NCI-H1105 treated with DMSO at 0.1 percent for 48 hours (cell line): ENCODE measurements at regions not wholly inside any gene's neighbourhood (a gene's known extent, or its start where the extent isn't known, plus 50 kb on each side); places are given as distances from the start of the nearest gene placed in this dataset.

Experiments
- DNase-seq: peaks from one replicate; lab custom pipeline; 2025; lab: John Stamatoyannopoulos, UW

DNA sequence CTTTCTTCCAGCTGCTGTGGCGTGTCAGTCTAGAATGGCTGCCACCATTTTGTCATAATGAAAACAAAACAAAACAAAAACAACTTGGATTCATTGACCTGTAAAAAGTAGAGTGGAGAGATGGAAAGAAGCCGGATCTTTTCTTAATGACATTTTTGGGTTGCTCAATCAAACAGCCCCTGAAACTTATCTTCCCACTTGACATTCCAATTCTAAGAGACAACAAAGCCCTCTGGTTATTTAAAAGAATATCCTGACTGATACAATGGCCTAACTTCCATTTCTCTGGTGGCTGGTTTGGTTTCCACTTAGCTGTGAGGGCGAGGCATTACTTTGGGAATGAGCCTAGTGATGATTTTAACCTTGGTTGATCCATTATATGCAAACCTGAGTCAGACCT lies 123.7 kb downstream of the AQP4 start:
- no peak for DNase-seq

DNA sequence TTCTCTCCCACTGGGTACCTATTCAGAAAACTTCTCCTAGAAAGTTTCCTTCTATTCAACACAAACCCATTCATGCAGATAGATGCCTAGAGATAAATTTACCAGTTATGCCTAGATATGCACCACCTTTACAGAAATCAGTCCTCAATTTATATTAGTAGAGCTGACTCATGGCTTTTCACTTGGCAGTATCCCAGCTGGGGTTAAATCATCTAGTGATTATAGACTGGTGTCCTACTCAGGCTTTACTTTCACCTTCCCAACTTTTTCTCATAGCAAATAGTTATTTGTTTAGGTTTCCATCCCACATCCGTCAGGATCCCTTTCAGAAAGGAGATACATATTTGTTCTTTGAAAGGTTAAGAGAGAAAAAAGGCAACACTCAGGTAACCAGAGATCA lies 124.5 kb downstream of the AQP4 start:
- no peak for DNase-seq

DNA sequence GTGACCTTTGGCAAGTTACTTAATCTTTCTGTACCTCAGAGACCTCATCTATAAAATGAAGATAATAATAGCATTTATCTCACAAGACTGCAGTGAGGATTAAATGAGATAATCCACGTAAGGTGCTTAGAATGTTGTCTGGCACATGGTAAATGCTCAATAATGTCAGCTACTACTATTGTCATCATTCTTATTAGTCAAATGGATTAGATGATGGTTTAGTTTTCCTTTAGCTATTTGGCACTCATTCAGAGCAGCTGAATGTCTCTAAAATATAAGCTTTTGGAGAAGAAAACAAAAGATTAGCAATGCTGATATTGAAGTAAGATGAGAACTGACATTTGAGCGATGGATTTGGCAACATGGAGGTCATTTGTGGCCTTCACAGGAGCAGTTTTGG lies 125.1 kb downstream of the AQP4 start:
- DNase-seq, result no peak

DNA sequence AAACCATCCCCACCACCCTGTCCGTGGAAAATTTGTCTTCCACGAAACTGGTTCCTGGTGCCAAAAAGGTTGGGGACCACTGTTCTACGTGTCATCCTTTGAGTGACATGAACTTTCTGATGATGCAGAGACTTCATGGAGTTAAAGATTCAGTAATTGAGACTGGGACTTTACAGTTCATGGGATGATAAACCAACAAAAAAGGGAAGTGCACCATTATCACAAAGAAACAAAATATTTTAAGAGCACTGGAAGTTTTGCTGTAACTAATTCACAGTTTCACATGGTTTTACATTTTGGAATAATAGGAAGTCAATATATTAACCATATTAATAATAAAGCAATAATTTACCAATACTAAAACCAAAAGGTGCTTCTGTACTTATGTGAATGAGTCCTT lies 126.8 kb downstream of the AQP4 start:
- no peak for DNase-seq

DNA sequence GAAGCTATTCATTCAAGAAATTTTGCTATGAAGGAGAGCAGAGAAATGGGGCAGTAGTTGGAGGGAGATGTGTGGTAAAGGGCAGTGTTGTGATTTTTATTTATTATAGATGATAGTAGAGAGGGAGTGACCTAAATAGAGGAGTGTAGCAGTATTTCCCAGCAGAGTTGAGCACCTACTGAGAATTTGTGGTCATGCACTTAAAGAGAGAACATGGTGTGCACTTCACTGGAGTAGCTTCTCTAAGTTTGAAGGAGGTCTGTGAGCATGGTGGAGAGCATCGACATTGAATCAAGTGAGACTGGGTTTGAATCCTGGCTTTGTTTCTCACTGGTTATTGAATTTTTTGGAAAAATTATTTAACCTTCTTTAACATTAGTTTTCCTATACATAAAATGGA lies 129.2 kb downstream of the AQP4 start:
- no peak for DNase-seq

DNA sequence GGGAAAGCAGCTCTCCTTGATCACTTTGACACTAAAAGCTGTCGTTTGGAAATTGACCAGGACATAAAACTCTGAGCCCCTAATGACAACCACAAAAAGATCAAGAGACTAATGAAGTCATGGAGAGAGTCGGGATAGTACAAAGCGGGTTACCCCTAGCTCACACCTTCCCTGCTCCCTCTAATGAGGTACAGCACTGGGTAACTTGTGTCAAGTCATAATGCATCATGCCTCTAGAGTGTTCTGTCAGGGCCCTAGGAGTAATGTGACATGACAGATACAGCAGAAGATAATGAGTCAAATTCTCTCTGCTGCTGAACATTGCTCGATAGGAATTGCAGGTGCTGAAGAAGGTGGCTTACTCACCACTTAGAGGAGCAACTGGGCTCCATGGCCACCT lies 130.7 kb downstream of the AQP4 start:
- no peak for DNase-seq

DNA sequence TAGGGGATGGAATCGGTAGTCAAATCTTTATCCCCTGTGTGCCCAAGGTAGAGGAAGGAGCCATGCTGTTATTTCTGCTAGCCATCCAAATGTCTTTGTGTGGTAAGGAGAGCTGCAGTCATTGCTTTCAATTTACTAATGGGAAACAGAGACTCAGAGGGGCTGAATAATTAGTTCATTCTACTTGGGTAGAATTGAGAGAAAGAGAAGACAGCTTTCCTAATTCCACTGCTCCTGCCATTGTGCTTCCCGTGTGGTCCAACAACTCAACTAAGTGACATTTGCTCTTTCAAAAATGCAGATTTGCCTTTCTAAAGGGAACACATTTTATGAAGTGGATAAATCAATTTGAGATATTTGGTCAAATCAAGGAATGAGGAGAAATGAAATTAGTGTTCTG lies 136.1 kb downstream of the AQP4 start:
- no peak for DNase-seq

DNA sequence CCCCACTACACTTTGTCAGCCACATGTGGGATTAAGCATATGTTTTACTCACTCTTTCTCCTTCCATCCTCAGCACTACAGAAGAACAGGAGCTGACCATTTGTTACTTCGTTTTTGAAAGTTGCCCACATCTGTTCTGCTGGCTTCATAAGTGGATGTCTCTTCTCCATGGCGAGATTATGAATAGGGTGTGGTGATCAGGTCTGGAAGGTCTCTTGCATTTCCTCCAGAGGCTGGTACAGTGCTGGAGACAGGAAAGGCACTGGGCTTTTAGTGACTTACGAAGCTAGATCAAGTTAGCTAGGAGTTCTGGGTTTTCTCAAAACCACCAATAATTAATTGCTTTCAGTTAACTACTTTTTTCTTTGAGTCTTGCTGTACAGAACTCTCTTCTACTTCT lies 136.5 kb downstream of the AQP4 start:
- no peak for DNase-seq

DNA sequence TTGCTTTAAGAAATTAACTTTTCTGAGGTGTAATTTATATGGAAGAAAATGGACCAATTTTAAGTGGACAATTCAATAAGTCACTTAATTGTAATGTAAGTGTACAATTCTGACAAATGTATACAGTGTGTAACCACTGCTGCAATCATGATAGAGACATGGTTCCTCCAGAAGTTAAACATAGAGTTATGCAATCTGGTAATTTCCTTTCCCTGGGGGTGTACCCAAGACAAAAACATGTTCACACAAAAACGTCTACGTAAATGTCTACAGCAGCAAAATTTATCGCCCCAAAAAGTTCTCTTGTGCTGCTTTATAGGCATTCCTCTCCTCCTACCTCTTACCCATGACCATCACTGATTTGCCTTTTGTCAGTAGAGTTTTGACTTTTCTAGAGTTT lies 141.5 kb downstream of the AQP4 start:
- no peak for DNase-seq

DNA sequence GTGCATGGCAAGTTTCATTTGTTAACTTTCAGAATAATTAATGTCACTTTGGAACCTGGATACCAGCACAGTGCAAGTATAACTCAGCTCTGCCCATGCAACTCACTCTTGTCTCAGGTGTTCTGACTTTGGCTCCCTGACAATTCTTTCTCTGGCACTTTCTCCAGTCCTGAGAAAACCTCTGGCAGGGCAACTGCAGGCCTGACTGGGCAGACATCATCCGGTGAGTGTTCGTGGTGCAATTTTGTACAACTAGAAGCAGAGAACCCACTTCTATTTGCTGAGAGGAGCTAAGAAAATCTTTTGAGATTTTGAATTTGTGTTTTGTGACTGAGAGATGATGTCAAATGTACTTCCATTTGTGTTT lies 143.0 kb downstream of the AQP4 start:
- no peak for DNase-seq

DNA sequence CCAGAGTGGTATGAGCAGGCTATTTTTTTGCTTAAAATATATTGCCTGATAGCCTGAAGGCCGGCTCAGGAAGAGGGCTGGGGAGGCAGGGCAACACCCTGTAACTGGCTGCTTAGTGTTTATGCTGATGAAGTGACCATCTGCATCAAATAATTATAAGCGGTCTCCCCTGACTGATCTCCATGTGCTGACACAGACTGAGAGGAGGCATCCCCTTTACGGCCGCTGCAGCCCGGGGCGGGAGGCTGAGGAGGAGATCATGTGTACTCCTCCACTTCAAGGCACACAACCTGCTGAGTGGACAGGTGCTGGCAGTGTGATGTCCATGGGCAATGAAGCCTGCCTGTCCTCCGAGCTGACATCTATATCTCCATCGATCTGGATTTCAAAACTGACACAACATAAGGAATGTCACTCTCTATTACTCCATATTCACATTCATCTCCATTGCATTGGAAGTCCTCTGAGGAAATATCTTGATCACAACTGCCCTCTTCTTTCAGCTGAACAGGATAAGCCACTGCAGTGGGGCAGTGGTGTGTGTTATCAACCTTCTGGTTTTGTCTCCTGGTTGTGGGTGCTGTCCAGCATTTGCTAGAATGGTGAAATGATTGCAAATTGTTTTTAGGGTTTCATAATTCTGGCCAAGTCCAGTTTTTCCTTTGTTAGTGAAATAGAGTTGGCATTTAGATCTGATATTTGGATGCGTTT lies 143.5 kb downstream of the AQP4 start:
- no peak for DNase-seq

DNA sequence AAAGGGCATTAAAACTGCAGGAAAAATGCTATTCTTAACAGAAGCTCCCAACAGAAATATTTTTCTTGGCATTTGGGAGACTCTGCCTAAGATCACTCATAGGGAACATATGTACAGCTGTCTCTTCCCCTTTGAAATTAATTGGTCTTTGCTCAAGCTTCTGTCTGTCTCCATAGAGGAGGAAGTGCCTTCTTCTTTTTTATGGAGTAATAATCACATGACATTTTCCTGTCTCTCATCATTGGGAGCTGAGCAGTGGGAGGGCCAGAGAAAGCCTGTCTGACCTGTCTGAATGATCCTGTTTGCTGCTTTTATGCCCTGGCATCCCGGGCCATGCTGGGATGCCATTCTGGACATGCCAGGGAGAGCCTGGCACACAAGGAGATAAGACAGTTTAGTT lies 145.6 kb downstream of the AQP4 start:
- no peak for DNase-seq

DNA sequence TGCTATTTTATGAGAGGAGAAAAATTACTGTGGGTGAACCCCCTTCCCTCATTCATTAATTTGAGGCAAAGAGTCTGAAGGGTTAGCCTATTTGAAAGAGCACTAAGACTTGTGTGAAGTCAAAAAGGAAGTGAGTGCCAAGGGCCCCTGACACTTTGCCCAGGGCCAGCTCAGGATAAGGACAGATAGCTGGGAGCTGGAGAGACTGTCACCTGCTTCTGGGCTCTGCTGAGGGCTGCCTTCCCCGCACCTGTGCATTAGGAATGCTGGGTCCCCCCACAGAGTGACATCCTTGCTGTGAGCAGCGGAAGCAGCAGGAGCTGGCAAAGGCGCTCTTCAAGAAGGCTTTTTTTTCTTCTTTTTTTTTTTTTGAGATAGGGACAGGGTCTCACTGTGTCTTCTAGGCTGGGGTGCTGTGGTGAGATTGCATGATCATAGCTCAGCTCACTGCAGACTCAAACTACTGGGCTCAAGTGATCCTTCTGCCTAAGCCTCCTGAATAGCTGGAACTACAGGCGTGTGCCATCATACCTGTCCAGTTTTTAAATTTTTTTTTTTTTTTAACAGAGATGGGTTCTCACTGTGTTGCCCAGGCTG lies 148.3 kb downstream of the AQP4 start:
- DNase-seq, result peak; percentile 9

DNA sequence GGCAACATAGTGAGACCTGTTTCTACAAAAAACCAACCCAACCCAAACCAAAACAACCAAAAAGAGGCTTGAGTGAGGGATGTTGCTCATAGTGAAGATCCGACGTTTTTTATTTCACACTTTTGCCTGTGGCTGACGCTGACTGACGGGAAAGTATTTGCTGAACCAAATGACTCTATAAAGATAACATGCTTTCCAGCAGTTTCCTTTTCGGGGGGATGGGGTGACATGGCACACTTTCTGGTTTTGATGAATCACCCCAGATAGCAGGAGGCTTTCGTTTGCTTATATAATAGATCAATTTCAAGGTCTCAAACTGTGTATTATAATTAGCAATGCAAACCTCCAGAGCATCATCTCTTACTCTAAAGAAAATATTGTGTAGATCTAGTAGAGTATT lies 150.8 kb downstream of the AQP4 start:
- DNase-seq, result no peak

DNA sequence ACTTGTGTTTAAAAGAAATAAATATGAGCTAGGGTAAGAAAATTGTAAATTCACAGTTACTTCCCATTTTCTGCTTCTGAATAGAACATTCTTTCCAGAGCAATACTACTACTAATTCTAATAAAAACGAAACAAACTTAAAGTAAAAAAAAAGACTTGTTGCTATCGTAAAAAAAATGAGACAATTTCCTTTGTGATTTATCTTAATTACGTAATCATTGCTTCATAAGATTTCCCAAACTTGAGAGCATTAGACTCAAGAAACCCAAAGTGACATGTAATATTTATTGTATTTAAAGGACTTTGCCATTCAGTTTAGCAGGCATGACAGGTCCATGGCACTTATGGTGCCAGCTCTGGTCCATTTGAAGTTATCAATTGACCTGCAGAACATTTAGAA lies 153.8 kb downstream of the AQP4 start:
- no peak for DNase-seq

DNA sequence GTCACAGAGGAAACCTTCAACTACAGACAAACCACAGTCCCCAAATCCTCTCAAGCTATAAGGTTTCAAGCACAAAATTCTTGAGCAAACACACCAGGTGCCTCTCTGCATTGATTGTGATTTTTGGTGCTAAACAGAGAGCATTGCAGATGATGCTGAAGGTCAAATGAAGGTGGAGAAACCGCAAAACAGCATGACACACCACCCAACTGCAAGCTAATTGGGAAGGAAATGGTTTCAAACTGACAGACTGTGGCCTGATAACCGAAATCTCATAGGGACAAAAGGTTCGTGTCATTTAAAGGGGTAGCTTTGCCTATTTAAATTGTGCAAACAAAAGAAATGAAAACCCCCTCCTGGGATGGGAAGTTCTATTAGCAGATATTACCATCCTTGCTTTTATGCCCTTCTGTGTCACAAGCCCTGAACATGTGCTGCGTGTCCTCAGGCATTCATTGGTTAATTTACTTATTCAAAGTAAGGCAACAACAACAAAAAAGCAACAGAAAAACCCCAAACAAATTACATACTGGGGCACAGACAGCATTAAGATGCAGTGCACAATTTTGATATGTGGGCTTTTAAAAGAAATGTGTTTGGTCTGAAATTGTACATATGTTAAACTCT lies 154.9 kb downstream of the AQP4 start:
- DNase-seq, result no peak

DNA sequence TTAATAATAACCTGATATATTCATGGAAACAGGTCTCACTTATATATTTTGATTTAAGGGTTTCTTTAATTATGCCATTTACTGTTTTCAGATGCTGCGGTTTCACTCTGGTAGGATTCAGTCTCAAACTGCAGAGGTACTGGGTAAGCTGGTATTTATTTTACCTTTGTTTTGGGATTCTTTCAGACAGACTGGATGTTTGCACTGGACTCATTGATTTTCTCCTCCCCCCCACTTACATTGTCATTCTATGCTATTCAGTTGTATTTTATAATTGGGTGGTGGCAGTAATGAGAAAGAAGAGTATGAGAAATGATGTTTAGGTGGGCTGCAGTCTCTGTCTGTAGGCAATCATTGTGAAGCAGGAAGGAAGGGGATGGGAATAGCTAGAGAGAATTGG lies 155.6 kb downstream of the AQP4 start:
- DNase-seq, result no peak

DNA sequence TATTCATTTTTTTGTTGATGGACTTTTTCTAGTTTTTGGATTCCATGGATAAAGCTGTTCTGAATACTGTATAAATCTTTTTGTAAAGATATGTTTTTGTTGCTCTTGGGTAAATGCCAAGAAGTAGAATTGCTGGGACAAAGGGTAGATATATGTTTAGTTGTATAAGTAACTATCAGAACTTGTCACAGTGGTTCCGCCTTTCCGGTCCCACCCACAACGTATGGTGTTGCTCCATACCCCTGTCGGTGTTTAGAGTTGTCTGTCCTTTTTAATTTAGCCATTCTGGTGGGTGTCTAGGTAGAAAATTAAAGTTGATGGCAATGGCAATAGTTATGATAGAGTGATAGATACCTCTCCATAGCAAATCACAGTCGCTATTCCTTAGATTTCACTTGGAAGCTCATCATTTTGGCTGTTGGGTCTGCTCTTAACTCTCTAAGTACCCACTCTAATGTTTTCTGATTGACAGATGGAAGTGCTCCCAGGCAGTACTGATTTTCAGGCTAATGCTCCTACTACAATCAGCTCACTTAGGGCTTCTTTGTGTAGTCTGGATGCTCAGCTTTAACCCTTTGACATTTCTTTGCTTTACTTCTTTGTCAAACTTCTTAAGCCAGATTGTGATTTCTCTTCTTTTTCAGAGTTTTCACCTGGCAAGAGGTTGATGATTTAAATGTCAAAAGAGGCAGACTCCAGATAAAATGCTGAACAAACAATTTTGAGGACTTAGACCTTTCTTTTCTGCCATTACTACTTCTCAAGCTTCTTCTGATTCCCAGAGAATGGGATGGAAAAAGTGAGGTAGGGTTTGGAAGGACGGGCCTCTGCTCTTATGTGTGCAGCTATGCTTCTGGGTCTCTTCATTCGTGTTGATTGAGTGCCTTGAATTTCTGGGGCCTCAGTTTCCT lies 156.4 kb downstream of the AQP4 start:
- DNase-seq, result no peak

DNA sequence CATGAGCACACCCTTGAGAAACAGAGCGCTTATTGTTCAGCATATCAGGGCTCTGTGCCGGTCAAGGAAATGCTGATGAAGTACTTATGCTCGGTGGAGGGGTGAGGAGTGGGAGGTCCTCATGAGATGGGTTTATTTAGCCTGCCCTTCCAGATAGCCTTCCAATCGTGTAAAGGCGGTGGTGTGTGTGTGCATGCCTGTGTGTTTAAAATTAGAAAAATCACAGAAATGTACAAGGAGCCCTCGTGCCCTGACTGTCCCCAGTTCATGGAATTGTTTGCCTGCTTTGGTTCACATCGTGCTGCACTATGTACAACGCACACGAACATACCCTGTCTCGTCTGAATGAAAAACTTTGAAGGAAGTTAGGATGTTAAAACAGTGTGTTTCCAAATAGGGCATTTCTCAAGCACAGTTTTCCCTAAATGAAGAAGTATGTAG lies 158.6 kb downstream of the AQP4 start:
- no peak for DNase-seq

DNA sequence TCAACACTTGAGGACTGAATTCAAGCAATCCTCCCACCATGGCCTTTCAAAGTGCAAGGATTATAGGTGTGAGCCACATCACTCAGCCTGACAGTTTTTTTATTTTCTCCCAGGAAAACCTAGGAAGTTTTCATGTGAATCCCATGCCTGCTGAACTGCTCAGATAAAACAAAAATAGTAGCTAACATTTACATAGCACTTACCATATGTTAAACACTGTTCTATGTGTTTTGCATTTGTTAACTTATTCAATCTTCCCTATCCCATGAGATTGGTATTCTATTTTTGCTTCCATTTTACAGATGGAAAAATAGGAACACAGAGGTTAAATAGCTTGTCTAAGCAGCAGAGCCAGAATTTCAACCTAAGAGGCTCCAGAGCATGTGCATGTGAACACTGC lies 157.4 kb upstream of the KCTD1 start:
- DNase-seq, result no peak

DNA sequence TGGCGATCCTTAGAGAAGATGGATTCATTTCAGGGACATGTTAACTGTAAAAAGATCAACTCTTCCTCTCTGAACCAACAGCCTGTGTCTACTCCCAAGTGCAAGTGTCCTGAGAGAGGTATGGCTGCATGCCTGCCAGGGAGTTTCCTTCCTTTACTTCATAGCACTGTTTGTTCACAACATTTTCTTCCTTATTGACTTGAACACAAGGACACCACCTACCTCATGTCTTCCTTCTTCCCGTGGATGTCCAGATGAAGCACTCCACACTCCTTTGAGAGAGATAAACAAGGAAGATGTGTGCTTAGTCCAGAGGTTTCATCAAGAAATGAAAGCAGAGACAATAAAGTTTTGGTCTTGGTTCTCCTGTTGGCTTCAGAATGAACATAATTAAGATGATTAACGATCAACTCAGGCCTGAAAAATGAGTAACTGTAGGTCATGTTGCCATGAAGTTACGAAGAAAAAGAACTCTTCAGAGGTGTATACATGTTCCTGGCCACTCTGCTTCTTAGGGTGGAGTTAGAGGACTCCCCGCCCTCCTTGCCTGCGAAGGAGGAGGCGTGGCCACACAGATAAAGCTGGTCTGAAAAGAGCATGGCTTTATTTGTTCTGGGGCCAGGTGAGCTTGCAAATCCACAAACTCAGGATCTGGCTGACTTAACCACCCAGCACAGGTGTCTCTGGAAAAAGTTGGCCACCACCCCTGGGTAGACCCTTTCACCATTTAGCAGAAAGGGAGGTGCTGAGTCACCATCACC lies 155.0 kb upstream of the KCTD1 start:
- DNase-seq, result no peak

DNA sequence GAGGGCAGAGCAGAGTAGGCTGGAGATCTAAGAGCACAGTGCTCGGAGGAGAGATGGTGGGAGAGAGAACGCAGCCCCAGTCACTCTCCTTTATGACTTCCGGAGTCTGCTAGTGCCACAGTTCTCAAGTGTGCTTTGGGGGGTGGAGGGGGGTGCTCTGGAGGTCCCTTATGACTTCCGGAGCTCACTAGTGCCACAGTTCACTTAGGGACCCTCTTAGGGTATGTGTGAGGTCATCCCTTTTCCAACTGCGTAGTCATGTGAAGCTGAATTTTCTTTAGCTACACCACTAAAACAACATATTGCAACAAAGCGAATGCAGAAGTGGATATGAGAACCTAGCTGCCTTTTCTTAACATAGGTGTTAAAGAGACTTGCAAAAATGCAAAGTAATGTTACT lies 153.7 kb upstream of the KCTD1 start:
- DNase-seq, result no peak
